ENCODE measurements at regions not wholly inside any gene's neighbourhood (a gene's known extent, or its start where the extent isn't known, plus 50 kb on each side); places are given as distances from the start of the nearest gene placed in this dataset.

GRCh38 chr12:77722536-77722935 lies 108.2 kb upstream of the NAV3 start:
- no peak for DNase-seq (ENCODE audit: low read depth)

GRCh38 chr12:77720258-77720657 lies 110.4 kb upstream of the NAV3 start:
- DNase-seq (ENCODE audit: low read depth), result no peak

DNA sequence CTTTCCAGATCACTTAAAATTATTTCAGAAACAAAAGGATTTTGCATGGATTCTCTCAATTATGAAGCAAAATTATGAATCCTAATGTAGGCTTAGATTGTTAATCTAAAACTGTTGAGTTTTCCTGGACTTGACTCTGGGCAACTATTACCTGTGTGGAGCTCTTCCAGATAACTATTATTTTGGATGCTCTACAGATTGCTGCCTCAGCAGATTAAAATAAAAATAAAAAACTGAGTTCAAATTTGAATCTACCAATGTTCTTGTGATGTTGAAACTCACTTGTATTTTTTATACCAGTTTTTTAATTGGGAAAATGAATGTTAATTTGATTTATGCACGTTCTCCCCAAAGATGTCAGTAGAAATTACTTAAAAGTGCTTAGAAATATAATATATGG lies 120.5 kb upstream of the NAV3 start:
- no peak for DNase-seq (ENCODE audit: low read depth)

DNA sequence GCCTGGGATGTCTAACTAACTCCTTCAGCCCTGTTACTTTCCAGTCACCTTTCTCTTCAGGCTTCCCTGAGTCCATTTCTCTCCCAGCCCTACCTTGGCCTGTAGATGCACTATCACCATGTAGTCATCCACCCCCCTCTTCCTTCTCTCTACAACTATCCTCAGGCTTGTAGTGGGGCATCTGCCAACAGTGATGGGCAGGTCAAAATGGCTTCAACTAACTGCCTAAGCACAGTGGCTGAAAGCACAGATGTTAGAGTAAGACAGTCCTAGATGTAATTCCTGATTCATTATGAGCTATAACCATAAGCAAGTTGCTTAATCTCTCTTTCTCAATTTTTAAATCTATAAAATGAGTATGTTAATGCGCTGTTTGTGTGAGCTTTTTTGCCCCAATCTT lies 133.6 kb upstream of the NAV3 start:
- no peak for DNase-seq (ENCODE audit: low read depth)

- no peak for DNase-seq (ENCODE audit: low read depth)
Observed at GRCh38 chr12:77696183-77696582, 134.5 kb upstream of the NAV3 start.

DNA sequence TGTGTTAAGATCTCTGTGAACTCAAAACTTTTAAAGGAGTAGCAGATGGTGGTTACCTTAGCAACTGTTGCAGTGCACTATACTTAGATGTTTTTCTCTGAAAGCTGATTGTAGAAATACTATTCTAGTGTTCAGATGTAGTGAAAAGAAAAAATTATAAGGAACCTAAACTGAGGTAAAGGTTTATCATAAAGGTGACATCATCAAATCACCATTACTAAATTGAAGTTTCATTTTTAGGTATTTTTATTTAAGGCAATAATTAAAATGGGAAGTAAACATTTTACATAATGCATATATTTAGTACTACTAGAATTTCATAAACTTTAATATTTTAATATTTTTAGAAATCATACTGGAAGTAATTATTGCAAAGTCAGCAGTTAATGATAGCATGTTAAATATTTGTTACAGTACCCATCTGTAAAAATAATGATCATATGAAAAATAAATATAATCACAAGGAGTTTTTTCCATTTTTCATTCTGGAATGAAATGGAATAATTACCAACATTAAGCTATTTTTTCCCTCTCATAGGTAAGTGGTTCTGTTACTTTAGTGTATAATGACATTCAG lies 141.1 kb upstream of the NAV3 start:
- no peak for DNase-seq (ENCODE audit: low read depth)

DNA sequence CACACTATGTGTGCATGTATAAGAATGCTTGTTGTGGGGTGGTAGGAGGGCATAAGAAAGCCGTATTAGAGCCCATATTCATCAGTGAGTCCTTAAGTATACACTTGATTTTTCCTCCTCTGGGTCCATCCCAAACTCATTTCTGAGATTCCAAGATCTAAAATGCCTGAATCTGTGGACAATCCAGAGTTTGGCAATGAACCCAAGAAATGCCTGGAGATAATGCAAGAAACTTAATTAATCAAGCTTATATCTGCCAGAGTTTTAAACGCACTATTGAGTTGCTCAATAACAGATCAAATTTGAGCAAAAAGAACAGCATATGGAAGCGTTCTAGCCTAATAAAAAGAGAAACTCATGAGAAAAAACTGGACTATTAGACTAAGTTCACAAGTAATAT lies 143.4 kb upstream of the NAV3 start:
- DNase-seq (ENCODE audit: low read depth), result peak; percentile 39

DNA sequence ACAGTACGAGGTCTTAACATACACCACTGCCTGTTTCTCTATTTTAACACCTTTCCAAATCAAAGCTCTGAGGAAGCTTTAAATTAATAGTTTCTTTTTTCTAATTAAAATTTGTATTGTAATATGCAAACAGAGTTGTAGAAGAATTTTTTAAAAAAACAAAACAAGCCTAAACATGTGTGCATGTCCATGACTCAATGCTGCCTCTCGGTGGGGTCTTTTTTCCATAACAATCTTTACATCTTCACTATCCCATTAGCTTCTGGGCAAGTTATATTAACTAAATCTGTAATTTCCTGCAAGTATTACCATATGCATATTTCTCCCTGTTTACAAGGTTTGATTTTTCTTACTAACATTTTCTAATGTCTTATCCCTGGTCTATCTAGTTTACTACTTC lies 143.9 kb upstream of the NAV3 start:
- DNase-seq (ENCODE audit: low read depth), result no peak

DNA sequence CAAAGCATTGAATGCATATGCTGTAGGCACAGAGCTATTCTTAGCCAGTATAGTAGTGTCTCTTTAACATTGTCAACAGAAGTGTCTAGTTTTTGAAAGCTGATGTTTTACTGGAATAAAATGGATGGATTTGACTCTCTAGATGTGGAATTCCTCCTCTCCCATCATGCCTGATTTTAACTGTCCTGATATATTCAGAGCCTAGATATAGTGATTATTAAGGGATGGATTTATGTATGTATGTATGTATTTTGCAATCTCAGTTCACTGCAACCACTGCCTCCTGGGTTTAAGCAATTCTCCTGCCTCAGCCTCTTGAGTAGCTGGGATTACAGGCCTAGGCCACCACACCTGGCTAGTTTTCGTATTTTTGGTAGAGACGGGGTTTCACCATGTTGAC lies 144.8 kb upstream of the NAV3 start:
- no peak for DNase-seq (ENCODE audit: low read depth)

- peak; percentile 54 for DNase-seq (ENCODE audit: low read depth)
Observed at GRCh38 chr12:77685112-77685511, 145.6 kb upstream of the NAV3 start.

DNA sequence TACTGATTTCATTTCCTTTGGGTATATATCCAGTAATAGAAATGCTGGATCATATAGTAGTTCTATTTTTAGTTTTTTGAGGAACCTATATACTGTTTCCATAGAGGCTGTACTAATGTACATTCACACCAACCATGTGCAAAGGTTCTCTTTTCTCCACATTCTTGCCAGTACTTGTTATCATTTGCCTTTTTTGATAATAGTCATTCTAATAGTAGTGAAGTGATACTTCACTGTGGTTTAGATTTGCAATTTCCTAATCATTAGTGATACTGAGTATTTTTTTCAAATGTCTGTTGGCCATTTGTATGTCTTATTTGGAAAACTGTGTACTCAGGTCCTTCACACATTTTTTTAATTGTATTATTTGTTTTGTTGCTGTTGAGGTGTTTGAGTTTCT lies 148.2 kb upstream of the NAV3 start:
- no peak for DNase-seq (ENCODE audit: low read depth)

GRCh38 chr12:77681726-77682125 lies 149.0 kb upstream of the NAV3 start:
- DNase-seq (ENCODE audit: low read depth), result no peak

GRCh38 chr12:77679686-77680085 lies 151.0 kb upstream of the NAV3 start:
- no peak for DNase-seq (ENCODE audit: low read depth)

DNA sequence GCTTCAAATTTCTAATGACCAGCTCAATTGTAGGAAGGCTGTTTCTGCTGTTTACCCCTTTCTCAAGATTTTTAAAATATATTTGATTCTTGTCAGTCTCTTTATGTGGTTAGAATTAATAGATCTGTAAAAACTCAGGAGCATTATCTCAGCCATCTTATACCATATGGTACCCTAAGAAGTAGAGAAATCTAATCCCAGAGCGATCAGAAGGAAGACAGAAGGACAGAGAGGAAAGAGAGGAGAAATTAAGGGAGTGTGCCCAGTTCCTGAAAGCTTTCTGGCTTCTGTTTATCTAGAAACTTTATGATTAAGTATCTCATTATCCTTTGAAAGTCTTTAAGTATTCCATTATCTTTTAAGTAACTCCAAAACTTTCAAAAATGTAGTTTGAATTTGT lies 152.1 kb upstream of the NAV3 start:
- DNase-seq (ENCODE audit: low read depth), result no peak

- DNase-seq (ENCODE audit: low read depth), result no peak
Observed at GRCh38 chr12:77667101-77667500, 163.6 kb upstream of the NAV3 start.

DNA sequence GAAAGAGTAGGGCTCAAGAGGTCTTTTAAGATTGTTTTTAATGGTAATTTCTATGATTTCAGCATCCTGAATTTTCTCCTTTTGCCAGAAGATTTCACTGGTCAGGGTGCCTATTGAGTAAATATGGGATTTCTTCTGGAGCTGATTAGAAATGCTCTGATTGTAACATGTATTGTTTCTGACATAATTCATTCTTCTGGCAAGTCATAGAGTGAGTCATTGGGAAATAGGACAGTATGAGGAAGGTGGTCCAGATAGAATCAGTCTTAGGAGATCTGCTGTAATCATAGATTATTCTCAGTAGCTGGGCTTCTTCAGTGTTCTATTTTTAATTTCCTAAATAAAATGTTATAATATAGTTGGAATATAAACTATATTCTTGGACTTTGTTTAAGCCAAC lies 182.0 kb upstream of the NAV3 start:
- DNase-seq (ENCODE audit: low read depth), result no peak

- DNase-seq (ENCODE audit: low read depth), result no peak
Observed at GRCh38 chr12:77645966-77646598, 184.6 kb upstream of the NAV3 start.

GRCh38 chr12:77644915-77645605 lies 185.6 kb upstream of the NAV3 start:
- no peak for DNase-seq (ENCODE audit: low read depth)

- DNase-seq (ENCODE audit: low read depth), result no peak
Observed at GRCh38 chr12:77642246-77642645, 188.4 kb upstream of the NAV3 start.

- DNase-seq (ENCODE audit: low read depth), result no peak
Observed at GRCh38 chr12:77640356-77640755, 190.3 kb upstream of the NAV3 start.

DNA sequence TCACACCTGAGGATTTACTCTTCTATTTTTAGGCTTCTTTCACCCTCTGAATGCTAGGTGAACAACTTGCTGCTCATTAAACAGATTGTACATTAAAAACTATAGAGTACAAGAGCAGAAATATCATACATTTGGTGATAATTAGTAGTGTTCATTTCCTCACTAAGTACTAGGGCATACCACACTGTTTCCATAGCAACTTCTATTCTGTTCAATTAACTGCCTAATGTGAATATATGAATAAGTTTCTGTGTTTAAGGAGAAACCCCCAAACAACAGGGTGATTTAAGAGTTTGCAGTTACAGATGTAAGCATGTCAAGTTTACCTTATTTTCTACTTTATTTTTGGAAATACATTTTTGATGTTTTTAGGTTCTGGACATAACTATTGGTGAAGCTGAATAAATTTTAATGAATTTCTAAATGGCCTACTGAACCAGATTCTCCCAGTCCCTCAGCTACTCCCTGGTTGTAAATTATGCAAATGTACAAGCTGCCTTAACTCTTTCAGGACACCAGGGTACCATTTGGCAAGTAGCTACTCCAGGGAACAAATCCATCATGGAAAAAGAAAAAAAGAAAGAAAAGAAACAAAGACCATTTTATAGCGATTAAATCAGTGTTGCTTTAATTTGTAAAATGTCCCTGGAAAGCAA lies 199.8 kb upstream of the NAV3 start:
- DNase-seq (ENCODE audit: low read depth), result no peak

DNA sequence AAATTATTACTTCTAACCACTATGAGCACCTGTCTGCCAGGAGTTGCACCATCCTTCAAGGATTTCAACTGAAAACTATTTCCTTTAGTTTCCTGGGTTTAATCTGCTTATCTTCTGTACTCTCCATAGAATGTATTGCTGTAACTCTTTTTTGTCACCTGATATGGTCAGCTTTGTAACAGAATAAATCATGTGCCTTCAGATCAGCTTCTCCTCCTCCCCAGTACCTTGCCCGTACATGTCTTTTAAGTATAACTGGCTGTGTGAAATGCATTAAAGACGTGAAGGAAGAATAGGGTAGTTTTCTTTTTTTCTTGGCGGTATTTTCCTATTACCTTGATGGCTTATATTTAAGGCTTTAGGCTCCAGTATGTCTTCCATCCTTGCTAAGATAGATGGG lies 200.3 kb upstream of the NAV3 start:
- DNase-seq (ENCODE audit: low read depth), result no peak

DNA sequence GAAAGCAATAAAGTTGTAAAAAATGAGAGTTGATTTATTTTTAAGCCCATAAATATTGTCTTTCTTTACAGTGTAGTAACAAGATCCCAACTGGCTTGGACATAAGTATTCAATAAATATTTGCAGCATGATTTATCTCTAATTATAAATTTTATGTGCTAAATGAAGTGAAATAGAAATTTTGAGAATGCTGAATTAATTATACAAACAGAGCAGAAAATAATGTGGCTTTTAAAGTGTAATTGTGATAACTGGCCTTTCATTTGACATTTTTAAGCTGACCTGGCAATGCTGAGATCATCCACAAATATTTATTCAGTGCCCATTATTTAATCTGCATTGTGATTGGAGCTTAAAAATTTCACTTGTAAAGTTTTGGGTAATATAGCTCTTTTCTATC lies 201.6 kb upstream of the NAV3 start:
- no peak for DNase-seq (ENCODE audit: low read depth)
